ENCODE measurements at regions not wholly inside any gene's neighbourhood (a gene's known extent, or its start where the extent isn't known, plus 50 kb on each side); places are given as distances from the start of the nearest gene placed in this dataset.
"Not testable (repeated sequence)": the region's sequence is repeated elsewhere in the genome, so short reads cannot be mapped to it uniquely, and the experiment has no call there.

- DNase-seq: no peak
Observed at GRCh38 chr12:128109636-128110035, 157.3 kb upstream of the TMEM132C start.

GRCh38 chr12:128111333-128111732 is 155.6 kb upstream of the TMEM132C start:
- no peak for DNase-seq

- no peak for DNase-seq
Observed at GRCh38 chr12:128111951-128112350, 155.0 kb upstream of the TMEM132C start.

- DNase-seq: not testable (repeated sequence)
Observed at GRCh38 chr12:128113250-128113649, 153.7 kb upstream of the TMEM132C start.

- DNase-seq: no peak
Observed at GRCh38 chr12:128114485-128114884, 152.5 kb upstream of the TMEM132C start.

- DNase-seq: no peak
Observed at GRCh38 chr12:128116537-128116936, 150.4 kb upstream of the TMEM132C start.

- no peak for DNase-seq
Observed at GRCh38 chr12:128120035-128120434, 146.9 kb upstream of the TMEM132C start.

GRCh38 chr12:128121424-128121823 is 145.5 kb upstream of the TMEM132C start:
- no peak for DNase-seq

GRCh38 chr12:128123096-128123495 is 143.9 kb upstream of the TMEM132C start:
- no peak for DNase-seq

GRCh38 chr12:128131955-128132354 is 135.0 kb upstream of the TMEM132C start:
- no peak for DNase-seq

- no peak for DNase-seq
Observed at GRCh38 chr12:128133321-128134073, 133.5 kb upstream of the TMEM132C start.

GRCh38 chr12:128137140-128137539 is 129.8 kb upstream of the TMEM132C start:
- DNase-seq: no peak

- DNase-seq: no peak
Observed at GRCh38 chr12:128138125-128138524, 128.8 kb upstream of the TMEM132C start.

GRCh38 chr12:128140551-128140950 is 126.4 kb upstream of the TMEM132C start:
- no peak for DNase-seq

GRCh38 chr12:128150961-128151360 is 116.0 kb upstream of the TMEM132C start:
- no peak for DNase-seq

- DNase-seq: no peak
Observed at GRCh38 chr12:128155571-128155970, 111.4 kb upstream of the TMEM132C start.

GRCh38 chr12:128163086-128163485 is 103.9 kb upstream of the TMEM132C start:
- DNase-seq: no peak

GRCh38 chr12:128164533-128164932 is 102.4 kb upstream of the TMEM132C start:
- no peak for DNase-seq

GRCh38 chr12:128165387-128165786 is 101.6 kb upstream of the TMEM132C start:
- DNase-seq: no peak

GRCh38 chr12:128168273-128168672 is 98.7 kb upstream of the TMEM132C start:
- DNase-seq: no peak

GRCh38 chr12:128170181-128170580 is 96.8 kb upstream of the TMEM132C start:
- no peak for DNase-seq

- no peak for DNase-seq
Observed at GRCh38 chr12:128178565-128178964, 88.4 kb upstream of the TMEM132C start.

- no peak for DNase-seq
Observed at GRCh38 chr12:128178966-128179365, 88.0 kb upstream of the TMEM132C start.

GRCh38 chr12:128180166-128180565 is 86.8 kb upstream of the TMEM132C start:
- no peak for DNase-seq

- DNase-seq: no peak
Observed at GRCh38 chr12:128190052-128190451, 76.9 kb upstream of the TMEM132C start.
